ENCODE measurements at regions not wholly inside any gene's neighbourhood (a gene's known extent, or its start where the extent isn't known, plus 50 kb on each side); places are given as distances from the start of the nearest gene placed in this dataset.
"Not testable (repeated sequence)": the region's sequence is repeated elsewhere in the genome, so short reads cannot be mapped to it uniquely, and the experiment has no call there.

DNA sequence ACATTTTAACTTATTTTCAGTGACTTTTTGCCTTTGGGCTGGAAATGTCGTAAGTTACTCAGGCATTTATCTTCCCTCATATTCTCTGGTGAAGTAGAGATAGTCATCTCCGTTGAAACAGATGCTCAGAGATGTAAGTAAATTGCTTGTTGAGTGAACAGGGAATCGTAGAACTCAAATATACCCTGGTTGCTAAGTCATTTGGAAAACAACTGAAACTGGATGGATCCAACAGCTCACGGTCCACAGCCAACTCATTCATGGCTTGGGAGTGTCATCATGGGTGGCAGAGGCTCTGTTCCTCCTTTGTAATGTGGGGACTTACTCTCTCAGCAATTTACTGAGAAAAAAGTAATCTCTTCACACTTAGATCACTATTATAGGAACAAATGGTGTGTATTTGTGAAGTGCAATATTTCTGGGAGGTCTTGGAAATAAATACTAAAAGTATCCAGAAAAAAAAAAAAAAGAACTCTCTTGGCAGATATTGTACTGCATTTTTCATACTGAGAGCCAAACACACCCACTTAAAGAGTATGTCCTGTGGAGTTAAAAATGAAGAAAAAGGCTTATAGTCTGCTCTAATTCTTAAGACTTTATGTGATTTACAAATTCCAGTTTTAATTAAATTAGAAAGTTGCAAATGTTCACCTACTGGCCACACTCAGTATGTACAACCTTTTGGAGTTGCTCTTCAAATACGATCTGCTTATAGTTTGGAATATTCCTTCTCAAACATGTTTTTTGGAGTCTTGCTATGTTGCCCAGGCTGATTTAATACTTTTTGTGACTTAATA lies 107.4 kb downstream of the LEPR start:
- no peak for DNase-seq (ENCODE audit: low spot score)

DNA sequence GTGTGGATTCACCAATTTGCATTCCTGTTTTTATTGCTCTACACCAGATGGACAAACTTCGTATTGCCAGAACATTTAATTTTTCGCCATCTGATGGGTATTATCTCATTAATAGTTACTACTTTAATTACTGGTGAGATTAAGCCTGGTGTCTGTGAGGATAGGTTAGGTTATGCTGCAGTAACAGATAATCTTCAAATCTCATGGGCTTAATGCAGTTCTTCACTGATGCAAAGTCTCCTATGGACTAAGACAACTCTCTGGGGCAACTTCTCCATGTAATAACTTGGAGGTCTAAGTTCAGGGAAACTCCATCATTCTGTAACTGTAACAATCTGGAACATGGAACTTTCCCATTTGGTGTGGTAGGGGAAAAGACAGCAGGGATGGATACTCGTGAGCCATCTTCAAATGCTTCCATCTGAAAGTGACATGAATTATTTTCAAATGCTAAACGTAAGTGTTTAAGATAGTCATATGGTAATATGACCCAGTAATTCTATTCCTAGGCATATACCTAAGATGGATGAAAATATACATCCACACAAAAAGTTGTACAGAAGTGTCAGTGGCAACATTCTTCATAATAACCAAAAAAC lies 111.6 kb downstream of the LEPR start:
- DNase-seq (ENCODE audit: low spot score), result no peak

DNA sequence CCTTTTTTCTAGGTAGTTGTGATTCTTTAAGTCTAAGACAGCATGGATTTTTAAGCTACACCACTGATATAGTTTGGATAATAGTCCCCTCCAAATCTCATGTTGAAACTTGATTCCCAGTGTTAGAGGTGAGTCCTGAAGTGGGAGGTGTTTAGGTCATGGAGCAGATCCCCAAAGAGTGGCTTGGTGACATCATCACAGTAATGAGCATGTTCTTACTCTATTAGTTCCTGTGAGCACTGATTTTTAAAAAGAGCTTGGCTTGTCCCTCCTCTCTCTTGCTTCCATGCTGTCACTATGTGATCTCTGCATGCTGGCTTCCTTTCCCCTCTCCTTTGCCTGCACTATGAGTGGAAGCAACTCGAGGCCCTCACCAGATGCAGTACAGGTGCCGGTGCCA lies 115.5 kb downstream of the LEPR start:
- DNase-seq (ENCODE audit: low spot score), result no peak

- DNase-seq (ENCODE audit: low spot score), result no peak
Observed at GRCh38 chr1:65538086-65538485, 117.6 kb downstream of the LEPR start.

DNA sequence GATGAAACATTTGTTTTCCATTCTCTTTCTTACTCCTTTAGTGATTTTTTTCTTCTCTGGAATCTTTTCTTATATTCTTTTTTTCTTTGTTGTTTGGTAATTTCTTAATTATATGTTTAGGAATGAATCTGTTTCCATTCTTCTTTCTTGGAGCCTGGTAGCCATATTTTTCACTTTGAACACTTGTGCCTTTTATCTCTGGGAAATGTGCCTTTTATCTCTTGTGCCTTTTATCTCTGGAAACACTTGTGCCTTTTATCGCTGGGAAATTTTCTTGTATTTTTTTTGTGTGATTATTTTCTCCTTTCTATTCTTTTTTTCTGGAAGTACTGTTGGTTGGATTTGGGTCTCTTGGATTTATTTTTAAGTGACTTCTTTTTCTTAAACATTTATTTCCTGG lies 118.2 kb downstream of the LEPR start:
- no peak for DNase-seq (ENCODE audit: low spot score)

DNA sequence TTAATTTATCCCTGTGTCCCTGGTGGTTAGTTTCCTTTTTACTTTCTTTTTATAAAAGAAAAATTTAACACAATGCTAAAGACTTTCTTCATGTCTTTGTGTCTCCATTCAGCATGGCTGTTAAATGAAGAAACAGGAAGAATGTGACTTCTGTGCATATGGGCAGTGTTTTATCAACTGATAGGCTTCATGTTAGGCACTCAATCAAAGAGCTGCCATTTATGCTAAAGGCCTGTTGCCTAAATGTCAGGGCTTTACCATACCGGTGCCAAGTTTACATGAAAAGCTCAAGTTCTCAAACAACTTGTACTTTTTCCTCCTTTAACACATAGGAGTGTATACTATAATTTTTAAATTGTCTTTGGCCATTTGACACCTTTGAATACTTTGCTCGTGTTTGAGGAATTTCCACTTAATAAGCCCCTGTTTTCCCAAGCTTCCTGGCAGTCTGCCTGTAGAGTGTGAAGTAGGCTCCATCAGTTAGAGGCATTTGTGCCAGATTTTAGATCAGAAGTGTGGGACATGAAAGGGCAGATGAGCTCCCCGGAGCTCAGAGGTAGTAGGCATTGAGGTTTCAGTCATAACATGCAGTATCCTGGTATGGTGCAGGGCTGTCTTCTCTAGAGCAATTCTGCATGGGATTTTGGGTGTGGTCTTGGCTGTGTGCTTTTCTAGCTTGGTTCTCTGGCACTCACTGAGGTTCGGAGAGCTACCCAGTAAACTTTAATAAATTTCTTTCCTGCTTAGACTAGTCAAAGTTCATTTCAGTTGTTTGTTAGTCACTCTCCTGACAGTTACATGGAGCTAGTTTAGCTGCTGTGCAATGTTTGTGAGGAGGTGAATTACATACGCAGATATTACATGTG lies 119.0 kb downstream of the LEPR start:
- DNase-seq (ENCODE audit: low spot score), result no peak

- DNase-seq (ENCODE audit: low spot score), result no peak
Observed at GRCh38 chr1:65541161-65541560, 120.7 kb downstream of the LEPR start.

DNA sequence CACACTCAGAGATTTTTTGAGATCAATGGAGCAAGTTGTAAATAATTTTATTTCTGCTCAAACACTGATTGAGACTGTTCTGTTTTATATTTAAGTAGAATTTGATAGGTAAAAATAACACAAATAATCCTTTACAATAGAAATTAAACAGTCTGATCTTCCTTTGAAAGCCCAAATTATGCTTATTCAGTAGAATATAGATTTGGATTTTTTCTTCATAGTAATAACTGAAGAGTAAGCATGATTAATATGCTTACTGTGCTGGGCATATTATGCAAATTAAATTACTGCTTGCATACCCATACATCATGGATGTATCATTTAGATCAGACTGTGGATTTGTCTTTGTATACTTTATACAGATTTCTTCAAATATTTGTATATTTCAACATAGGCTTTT lies 121.4 kb downstream of the LEPR start:
- DNase-seq (ENCODE audit: low spot score), result no peak

DNA sequence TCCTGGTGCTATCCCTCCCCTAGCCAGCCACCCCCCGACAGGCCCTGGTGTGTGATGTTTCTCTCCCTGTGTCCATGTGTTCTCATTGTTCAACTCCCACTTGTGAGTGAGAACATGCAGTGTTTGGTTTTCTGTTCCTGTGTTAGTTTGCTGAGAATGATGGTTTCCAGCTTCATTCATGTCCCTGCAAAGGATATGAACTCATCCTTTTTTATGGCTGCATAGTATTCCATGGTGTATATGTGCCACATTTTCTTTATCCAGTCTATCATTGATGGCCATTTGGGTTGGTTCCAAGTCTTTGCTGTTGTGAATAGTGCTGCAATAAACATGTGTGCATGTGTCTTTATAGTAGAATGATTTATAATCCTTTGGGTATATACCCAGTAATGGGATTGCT lies 122.1 kb downstream of the LEPR start:
- DNase-seq (ENCODE audit: low spot score), result not testable (repeated sequence)

DNA sequence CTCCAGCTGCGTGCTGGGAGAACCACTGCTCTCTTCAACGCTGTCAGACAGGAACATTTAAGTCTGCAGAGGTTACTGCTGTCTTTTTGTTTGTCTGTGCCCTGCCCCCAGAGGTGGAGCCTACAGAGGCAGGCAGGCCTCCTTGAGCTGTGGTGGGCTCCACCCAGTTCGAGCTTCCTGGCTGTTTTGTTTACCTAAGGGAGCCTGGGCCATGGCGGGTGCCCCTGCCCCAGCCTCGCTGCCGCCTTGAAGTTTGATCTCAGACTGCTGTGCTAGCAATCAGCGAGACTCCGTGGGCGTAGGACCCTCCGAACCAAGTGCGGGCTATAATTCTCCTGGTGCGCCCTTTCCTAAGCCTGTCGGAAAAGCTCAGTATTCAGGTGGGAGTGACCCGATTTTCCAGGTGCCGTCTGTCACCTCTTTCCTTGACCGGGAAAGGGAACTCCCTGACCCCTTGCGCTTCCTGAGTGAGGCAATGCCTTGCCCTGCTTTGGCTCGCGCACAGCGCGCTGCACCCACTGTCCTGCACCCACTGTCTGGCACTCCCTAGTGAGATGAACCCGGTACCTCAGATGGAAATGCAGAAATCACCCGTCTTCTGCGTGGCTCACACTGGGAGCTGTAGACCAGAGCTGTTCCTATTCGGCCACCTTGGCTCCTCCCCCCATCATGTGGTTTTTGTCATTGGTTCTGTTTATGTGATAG lies 130.0 kb downstream of the LEPR start:
- not testable (repeated sequence) for DNase-seq (ENCODE audit: low spot score)

DNA sequence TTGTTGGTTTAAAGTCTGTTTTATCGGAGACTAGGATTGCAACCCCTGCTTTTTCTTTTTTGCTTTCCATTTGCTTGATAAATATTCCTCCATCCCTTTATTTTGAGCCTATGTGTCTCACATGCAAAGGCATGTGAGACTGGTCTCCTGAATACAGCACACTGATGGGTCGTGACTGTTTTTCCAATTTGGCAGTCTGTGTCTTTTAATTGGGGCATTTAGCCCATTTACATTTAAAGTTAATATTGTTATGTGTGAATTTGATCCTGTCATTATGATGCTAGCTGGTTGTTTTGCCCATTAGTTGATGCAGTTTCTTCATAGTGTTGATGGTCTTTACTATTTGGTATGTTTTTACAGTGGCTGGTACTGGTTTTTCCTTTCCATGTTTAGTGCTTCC lies 132.0 kb downstream of the LEPR start:
- DNase-seq (ENCODE audit: low spot score), result not testable (repeated sequence)

DNA sequence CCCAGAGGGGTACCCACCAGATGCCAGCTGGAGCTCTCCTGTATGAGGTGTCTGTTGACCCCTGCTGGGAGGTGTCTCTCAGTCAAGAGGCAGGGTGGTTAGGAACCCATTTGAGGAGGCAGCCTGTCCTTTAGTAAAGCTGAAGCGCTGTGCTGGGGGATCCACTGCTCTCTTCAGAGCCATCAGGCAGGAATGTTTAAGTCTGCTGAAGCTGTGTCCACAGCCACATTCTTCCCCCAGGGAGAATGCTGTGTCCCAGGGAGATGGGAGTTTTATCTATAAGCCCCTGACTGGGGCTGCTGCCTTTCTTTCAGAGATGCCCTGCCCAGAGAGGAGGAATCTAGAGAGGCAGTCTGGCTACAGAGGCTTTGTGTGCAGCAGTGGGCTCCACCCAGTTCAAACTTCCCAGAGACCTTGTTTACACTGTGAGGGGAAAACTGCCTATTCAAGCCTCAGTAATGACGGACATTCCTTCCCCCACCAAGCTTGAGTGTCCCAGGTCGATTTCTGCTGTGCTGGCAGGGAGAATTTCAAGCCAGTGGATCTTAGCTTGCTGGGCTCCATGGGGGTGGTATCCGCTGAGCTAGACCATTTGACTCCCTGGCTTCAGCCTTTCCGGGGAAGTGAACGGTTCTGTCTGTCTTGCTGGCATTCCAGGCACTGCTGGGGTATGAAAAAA lies 133.8 kb downstream of the LEPR start:
- peak; percentile 15 for DNase-seq (ENCODE audit: low spot score)

DNA sequence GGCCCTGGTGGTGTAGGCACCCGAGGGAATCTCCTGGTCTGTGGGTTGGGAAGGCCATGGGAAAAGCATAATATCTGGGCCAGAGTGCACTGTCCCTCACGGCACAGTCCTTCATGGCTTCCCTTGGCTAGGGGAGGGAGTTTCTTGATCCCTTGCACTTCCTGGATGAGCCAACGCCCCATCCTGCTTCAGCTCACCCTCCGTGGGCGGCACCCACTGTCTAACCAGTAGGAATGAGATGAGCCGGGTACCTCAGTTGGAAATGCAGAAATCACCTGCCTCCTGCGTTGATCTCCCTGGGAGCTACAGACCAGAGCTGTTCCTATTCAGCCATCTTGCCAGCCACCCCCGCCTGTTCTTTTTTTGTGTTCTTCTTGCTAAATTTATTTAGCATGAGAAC lies 134.4 kb downstream of the LEPR start:
- DNase-seq (ENCODE audit: low spot score), result no peak

DNA sequence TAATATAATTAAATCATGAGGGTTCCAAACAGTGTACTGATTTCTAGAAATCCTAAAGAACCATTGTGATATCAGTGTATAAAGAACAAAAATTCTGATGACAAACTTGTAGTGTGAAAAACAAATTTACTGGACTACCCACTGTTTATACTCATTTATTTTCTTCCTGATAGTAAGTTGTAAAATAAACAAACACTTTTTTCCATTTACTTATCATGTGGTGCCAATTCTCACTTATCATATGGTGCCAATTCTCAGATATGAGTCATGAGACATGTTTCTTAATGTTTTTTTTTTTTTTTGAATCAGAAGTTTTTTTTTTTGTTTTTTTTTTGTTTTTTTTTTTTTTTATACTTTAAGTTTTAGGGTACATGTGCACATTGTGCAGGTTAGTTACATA lies 137.7 kb downstream of the LEPR start:
- DNase-seq (ENCODE audit: low spot score), result no peak

GRCh38 chr1:65564493-65564892 lies 144.0 kb downstream of the LEPR start:
- DNase-seq (ENCODE audit: low spot score), result no peak

DNA sequence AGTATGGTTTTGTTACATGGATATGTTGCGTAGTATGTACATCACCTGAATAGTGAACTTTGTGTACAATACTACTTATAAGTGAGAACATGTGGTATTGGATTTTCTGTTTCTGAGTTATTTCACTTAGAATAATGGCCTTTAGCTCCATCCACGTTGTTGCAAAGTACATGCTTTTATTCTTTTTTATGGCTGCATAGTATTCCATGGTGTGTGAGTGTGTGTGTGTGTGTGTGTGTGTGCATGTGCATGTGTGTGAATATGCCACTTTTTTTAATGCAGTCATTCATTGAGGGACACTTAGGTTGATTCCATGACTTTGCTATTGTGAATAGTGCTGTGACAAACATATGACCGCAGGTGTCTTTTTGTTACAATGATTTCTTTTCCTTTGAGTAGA lies 147.8 kb downstream of the LEPR start:
- DNase-seq (ENCODE audit: low spot score), result no peak

DNA sequence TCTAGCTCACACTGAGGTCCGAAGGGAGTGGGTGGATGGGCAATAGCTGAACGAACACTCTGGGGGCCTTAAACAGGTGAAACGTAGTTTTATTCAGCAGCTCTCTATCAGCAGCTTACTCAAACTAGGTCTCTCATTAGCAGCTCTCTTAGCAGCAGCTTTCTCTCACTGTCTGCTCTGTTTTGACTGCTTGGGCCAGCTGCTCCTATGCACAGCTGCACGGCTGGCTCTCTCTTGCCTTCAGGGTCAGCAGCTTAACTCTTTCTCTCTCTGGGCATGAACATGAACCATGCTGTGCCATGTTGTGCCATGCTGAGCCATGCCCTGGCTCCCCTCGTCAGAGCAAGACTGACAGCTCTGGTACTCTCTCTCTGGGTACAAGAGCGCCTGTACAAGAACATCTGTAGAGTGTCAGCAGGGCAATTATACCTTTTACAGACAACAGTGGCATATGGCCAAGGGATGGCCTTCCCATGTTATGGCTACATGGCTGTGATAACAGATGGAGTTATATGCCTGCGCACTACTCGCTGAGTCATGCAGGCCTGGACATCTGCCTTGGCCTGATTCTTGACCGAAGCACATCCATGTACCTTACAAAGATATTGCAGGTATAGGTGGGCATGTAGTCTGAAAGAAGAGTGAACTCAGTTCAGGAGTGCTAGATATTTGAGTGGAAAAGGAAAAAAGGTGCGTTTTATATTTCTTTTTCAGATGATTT lies 152.4 kb downstream of the LEPR start:
- DNase-seq (ENCODE audit: low spot score), result no peak

GRCh38 chr1:65577278-65577677 lies 156.8 kb downstream of the LEPR start:
- no peak for DNase-seq (ENCODE audit: low spot score)

DNA sequence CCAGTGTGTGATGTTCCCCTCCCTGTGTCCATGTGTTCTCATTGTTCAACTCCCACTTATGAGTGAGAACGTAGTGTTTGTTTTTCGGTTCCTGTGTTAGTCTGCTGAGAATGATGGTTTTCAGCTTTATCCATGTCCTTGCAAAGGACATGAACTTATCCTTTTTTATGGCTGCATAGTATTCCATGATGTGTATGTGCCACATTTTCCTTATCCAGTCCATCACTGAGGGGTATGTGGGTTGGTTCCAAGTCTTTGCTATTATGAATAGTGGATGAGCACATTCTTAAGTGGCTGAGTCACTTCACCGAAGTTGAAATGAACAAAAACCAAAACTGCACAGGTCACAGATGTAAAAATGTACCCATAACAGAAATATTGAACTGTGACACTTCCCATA lies 157.5 kb downstream of the LEPR start:
- not testable (repeated sequence) for DNase-seq (ENCODE audit: low spot score)

GRCh38 chr1:65581119-65581518 lies 160.7 kb downstream of the LEPR start:
- no peak for DNase-seq (ENCODE audit: low spot score)

DNA sequence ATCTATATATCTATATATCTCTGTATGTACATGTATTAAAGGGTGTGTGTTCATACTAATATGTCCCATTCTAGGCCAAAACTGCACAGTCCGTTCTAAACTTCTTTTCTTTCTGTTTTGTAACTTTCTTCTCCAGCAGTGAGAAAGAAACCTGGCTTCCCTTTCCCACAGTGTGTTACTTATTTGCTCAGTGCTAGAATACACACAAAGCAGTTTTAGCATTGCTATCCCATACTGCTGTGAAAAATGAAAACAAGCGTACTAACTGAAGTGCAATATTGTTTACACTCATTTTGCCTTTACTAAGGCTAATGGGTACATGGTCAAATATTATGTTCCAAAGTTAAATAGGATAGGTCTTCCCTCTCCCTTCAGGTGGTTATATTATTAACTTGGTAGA lies 163.9 kb downstream of the LEPR start:
- DNase-seq (ENCODE audit: low spot score), result no peak
